ENCODE measurements at regions not wholly inside any gene's neighbourhood (a gene's known extent, or its start where the extent isn't known, plus 50 kb on each side); places are given as distances from the start of the nearest gene placed in this dataset.

DNA sequence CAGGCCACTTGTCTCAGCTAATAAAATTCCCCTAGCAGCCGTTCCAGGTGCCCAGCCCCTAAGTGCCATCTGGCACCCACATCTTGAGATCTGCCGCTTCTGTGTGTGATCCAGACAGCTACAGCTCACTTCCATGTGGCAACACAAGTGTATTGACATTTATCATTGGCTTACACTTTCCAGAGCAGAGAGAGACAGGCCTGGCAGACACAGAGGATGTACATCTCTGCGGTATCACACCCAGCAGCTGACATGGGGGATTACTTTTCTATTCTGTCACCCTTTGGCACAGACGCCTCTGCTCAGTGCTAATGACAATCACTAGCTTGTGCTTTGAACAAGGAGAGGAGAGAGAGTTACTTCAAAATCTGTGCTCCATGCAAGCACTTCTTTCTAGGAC is 195.9 kb downstream of the KDR start:
- TF ChIP-seq, protein P1, sequence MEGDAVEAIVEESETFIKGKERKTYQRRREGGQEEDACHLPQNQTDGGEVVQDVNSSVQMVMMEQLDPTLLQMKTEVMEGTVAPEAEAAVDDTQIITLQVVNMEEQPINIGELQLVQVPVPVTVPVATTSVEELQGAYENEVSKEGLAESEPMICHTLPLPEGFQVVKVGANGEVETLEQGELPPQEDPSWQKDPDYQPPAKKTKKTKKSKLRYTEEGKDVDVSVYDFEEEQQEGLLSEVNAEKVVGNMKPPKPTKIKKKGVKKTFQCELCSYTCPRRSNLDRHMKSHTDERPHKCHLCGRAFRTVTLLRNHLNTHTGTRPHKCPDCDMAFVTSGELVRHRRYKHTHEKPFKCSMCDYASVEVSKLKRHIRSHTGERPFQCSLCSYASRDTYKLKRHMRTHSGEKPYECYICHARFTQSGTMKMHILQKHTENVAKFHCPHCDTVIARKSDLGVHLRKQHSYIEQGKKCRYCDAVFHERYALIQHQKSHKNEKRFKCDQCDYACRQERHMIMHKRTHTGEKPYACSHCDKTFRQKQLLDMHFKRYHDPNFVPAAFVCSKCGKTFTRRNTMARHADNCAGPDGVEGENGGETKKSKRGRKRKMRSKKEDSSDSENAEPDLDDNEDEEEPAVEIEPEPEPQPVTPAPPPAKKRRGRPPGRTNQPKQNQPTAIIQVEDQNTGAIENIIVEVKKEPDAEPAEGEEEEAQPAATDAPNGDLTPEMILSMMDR (conservative IDR thresholded peaks at IDR 0.05; ENCODE audit: low read depth, low read length) = no peak
- no peak overlapping the region for H3K4me3 ChIP-seq (ENCODE audit: low read length)
- DNase-seq (ENCODE audit: low read depth) = no peak

DNA sequence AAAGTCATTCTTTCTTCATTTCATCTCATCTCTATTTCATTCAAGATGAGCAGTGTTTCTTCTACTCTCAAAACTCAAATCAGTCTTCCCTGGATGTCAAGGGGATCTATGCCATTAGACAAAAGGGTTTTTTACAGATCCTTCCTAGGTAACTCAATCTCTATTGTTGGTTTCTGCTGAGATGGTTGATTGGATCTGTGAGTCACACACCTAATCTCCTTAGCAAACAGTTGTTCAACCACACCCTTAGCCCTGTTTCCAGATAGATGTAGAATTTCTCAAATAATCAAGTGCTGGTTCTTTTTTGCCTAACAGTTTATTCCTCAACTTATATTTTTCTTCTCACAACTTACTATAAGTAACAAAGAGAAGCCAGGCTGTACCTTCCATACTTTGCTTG is 200.5 kb downstream of the KDR start:
- DNase-seq (ENCODE audit: low read depth) = no peak
- TF ChIP-seq, protein P1 (conservative IDR thresholded peaks at IDR 0.05; ENCODE audit: low read depth, low read length) = no peak
- no peak overlapping the region for H3K4me3 ChIP-seq (ENCODE audit: low read length)

DNA sequence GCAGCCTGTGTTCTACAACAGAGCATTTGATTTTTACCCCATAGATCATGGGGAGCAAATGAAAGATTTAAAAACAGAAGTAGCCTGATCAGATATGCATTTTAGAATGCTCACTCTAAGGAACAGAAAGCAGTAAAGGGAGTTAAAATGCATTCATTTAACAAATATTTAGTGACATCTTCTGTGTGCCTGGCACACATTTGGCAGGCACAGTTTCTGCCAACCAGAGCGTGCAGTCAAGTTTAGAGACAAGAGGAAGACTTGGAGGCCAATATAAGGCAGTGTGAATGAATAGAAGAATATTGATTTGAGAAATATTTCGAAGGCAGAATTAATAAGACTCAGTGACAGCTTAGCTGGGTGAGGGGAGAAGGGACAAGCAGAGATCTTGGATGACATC is 210.1 kb downstream of the KDR start:
- no peak for DNase-seq (ENCODE audit: low read depth)
- TF ChIP-seq, protein P1 (conservative IDR thresholded peaks at IDR 0.05; ENCODE audit: low read depth, low read length) = no peak
- no peak overlapping the region for H3K4me3 ChIP-seq (ENCODE audit: low read length)

DNA sequence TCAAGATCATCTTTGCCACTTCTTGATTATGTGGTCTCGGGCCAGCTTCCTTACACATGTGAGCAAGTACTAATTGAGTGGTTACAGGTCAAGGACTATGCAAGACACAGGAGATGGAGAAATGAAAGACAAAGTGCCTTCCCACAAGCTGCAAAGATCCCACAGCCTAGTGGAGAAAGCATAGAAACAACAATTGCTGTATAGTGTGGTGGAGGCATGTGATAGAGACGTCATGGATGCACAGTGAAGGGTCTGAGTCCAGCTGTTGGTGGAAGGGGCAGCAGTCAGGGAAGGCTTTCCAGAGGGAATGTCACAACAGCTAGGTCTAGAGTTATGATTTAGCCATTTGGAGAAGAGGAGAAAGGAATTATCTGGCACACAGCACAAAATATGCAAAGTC is 210.6 kb downstream of the KDR start:
- TF ChIP-seq, protein P1 (conservative IDR thresholded peaks at IDR 0.05; ENCODE audit: low read depth, low read length) = no peak
- no peak for DNase-seq (ENCODE audit: low read depth)
- H3K4me3 ChIP-seq (ENCODE audit: low read length) = no peak overlapping the region

DNA sequence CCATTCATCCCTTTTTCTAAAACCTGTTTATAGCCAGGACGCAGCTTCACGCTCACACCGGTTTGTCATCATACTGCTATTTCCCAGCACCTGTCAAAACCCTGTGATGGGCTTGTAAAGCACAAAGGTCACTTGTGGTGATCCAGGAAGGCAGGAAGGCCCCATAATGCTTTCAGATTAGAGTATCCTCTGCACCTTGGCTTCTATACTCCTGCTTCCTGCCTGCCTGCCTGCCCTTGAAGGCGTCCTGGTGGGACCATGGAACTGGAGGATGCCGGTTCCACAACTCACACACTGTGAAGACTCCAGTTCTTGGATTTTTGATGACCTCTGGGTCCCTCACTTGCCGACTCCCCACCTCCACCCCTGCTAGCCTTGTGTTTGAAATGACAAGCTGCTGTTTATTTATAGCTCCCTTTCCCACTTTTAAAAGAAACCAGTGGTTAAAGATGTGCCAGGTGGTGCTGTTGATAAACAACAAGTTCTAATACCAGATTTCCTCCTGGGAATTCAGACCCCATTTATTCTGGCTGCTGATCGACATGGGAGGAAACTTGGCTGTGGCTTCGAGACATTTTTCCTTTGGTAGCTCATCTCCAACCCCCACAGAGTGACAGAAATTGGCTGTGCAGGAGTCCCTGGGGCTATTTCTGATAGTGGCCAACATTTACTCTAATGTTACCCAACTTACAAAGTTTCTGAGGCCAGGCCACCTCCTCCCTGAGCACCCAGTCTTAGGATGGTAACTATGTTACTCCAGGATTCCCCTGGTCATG is 211.5 kb downstream of the KDR start:
- TF ChIP-seq, protein P1 (conservative IDR thresholded peaks at IDR 0.05; ENCODE audit: low read depth, low read length) = no peak
- no peak overlapping the region for H3K4me3 ChIP-seq (ENCODE audit: low read length)
- no peak for DNase-seq (ENCODE audit: low read depth)

DNA sequence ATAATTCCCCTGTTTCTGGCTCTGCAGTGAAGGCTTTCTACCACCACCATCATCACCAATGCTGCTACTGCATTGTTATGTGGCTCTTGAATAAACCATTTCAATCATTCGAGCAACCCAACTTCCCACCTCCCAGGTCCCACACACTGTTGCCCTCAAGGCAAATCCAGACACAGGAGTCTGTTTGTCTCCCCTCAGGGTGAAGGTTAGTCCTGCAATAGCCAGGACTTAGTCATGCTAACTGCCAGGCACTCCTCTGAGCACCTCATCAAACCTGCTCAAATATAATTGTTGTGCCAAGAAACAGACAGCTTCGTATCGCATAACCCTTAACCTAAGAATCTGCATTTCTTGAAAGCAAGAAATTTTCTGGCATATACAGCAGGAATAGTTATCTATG is 213.2 kb downstream of the KDR start:
- TF ChIP-seq, protein P1 (conservative IDR thresholded peaks at IDR 0.05; ENCODE audit: low read depth, low read length) = no peak
- H3K4me3 ChIP-seq (ENCODE audit: low read length) = no peak overlapping the region
- no peak for DNase-seq (ENCODE audit: low read depth)

DNA sequence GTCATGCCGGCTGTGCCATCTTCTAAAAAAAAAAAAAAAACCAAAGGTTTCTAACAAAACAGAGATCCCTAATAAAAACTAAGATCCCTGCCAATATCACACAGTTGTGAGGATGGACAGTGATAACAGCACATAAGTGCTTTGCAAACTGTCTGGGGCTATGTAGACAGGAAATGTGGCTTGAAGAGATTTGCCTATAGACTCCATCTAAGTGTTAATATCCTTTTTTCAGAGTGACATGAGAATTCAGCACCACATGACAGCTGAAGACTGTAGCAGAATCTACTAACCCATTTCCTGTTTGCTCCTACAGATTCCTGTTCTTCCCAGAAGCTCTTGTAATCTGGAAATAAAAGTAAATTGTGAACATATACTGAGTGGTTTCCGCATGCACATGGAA is 215.4 kb downstream of the KDR start:
- no peak overlapping the region for H3K4me3 ChIP-seq (ENCODE audit: low read length)
- no peak for DNase-seq (ENCODE audit: low read depth)
- TF ChIP-seq, protein P1 (conservative IDR thresholded peaks at IDR 0.05; ENCODE audit: low read depth, low read length) = no peak
